Muscle layer of colon (tissue), 2 donors: ENCODE measurements at regions not wholly inside any gene's neighbourhood (a gene's known extent, or its start where the extent isn't known, plus 50 kb on each side); places are given as distances from the start of the nearest gene placed in this dataset.

Source experiments
- H3K27ac ChIP-seq: one replicate; pipeline ENCODE4 v1.7.0; 2013; ENCODE audit warnings: low read depth, mild to moderate bottlenecking, low read length, moderate library complexity
- H3K27me3 ChIP-seq, 2 donors: one replicate each; pipeline ENCODE4 v1.7.0; 2013; ENCODE audit warnings: low read length in 2 of 2, mild to moderate bottlenecking in 2 of 2; ENCODE audit not compliant: insufficient read depth in 2 of 2, control insufficient read depth in 1 of 2
- H3K36me3 ChIP-seq: one replicate; pipeline ENCODE4 v1.7.0; 2013; ENCODE audit warnings: mild to moderate bottlenecking, low read length; ENCODE audit not compliant: insufficient read depth
- H3K4me1 ChIP-seq: one replicate; pipeline ENCODE4 v1.7.0; 2013; ENCODE audit warnings: mild to moderate bottlenecking, low read length; ENCODE audit not compliant: insufficient read depth
- H3K4me3 ChIP-seq, 2 donors: one replicate each; pipeline ENCODE4 v1.7.0; 2013; ENCODE audit warnings: low read length in 2 of 2, low read depth in 1 of 2, mild to moderate bottlenecking in 1 of 2, moderate library complexity in 1 of 2
- H3K9ac ChIP-seq: one replicate; pipeline ENCODE4 v1.7.0; 2013; ENCODE audit warnings: low read length
- H3K9me3 ChIP-seq: one replicate; pipeline ENCODE4 v1.7.0; 2013; ENCODE audit warnings: mild to moderate bottlenecking, low read length
- donor health status: abdominal sarcoma.
- donor health status: Adenocarcinoma of cecum.

GRCh38 chr3:137264843-137265330, 307.1 kb downstream of the IL20RB start:
- H3K9ac ChIP-seq: no peak overlapping the region
- no peak overlapping the region for H3K27ac ChIP-seq

GRCh38 chr3:137282871-137283270, 325.1 kb downstream of the IL20RB start:
- Histone ChIP-seq H3K36me3 (no peaks in the 10 kb centered on the region), H3K9ac (no peak overlapping the region), H3K4me3 (no peak overlapping the region), H3K4me1 (no peaks in the 10 kb centered on the region), H3K27ac (no peak overlapping the region), H3K27me3 (no peaks in the 10 kb centered on the region), H3K9me3 (no peaks in the 10 kb centered on the region)

More at GRCh38 chr3:137264843-137265330, 307.1 kb downstream of the IL20RB start:
- no peaks in the 10 kb centered on the region for H3K27me3 ChIP-seq
- no peak overlapping the region for H3K4me3 ChIP-seq
- no peaks in the 10 kb centered on the region for H3K4me1 ChIP-seq
- H3K9me3 ChIP-seq: no peaks in the 10 kb centered on the region
- H3K36me3 ChIP-seq: no peaks in the 10 kb centered on the region

- no peaks in the 10 kb centered on the region for H3K9me3 ChIP-seq
- no peak overlapping the region for H3K4me3 ChIP-seq
- no peaks in the 10 kb centered on the region for H3K36me3 ChIP-seq
- no peak overlapping the region for H3K27ac ChIP-seq
- H3K27me3 ChIP-seq: no peaks in the 10 kb centered on the region
- no peaks in the 10 kb centered on the region for H3K4me1 ChIP-seq
- no peak overlapping the region for H3K9ac ChIP-seq
Observed at GRCh38 chr3:137285924-137286323, 328.1 kb downstream of the IL20RB start.

GRCh38 chr3:137293086-137293485, 335.3 kb downstream of the IL20RB start:
- Histone ChIP-seq H3K4me3 (no peak overlapping the region), H3K4me1 (no peaks in the 10 kb centered on the region), H3K27ac (no peak overlapping the region), H3K9me3 (no peaks in the 10 kb centered on the region), H3K36me3 (no peaks in the 10 kb centered on the region), H3K27me3 (no peaks in the 10 kb centered on the region), H3K9ac (no peak overlapping the region)

- Histone ChIP-seq H3K4me1 (no peaks in the 10 kb centered on the region), H3K4me3 (no peak overlapping the region), H3K27ac (no peak overlapping the region), H3K9me3 (no peaks in the 10 kb centered on the region), H3K9ac (no peak overlapping the region), H3K36me3 (no peaks in the 10 kb centered on the region), H3K27me3 (no peaks in the 10 kb centered on the region)
Observed at GRCh38 chr3:137294139-137294538, 336.4 kb downstream of the IL20RB start.

GRCh38 chr3:137294839-137295238, 337.1 kb downstream of the IL20RB start:
- Histone ChIP-seq H3K4me1 (no peaks in the 10 kb centered on the region), H3K4me3 (no peak overlapping the region), H3K27ac (no peak overlapping the region), H3K27me3 (no peaks in the 10 kb centered on the region), H3K9ac (no peak overlapping the region), H3K9me3 (no peaks in the 10 kb centered on the region), H3K36me3 (no peaks in the 10 kb centered on the region)

GRCh38 chr3:137295336-137295735, 337.6 kb downstream of the IL20RB start:
- no peak overlapping the region for H3K4me3 ChIP-seq
- H3K9ac ChIP-seq: no peak overlapping the region
- H3K9me3 ChIP-seq: no peaks in the 10 kb centered on the region
- no peaks in the 10 kb centered on the region for H3K36me3 ChIP-seq
- H3K27ac ChIP-seq: no peak overlapping the region
- no peaks in the 10 kb centered on the region for H3K4me1 ChIP-seq
- no peaks in the 10 kb centered on the region for H3K27me3 ChIP-seq

GRCh38 chr3:137296116-137296515, 338.3 kb downstream of the IL20RB start:
- Histone ChIP-seq H3K4me3 (no peak overlapping the region), H3K27ac (no peak overlapping the region), H3K36me3 (no peaks in the 10 kb centered on the region), H3K4me1 (no peaks in the 10 kb centered on the region), H3K9ac (no peak overlapping the region), H3K9me3 (no peaks in the 10 kb centered on the region), H3K27me3 (no peaks in the 10 kb centered on the region)

- Histone ChIP-seq H3K4me1 (no peaks in the 10 kb centered on the region), H3K27ac (no peak overlapping the region), H3K4me3 (no peak overlapping the region)
Observed at GRCh38 chr3:137297770-137298169, 340.0 kb downstream of the IL20RB start.

GRCh38 chr3:137300703-137301102, 342.9 kb downstream of the IL20RB start:
- no peak overlapping the region for H3K9ac ChIP-seq
- H3K27me3 ChIP-seq: no peaks in the 10 kb centered on the region
- H3K4me1 ChIP-seq: no peaks in the 10 kb centered on the region
- H3K36me3 ChIP-seq: no peaks in the 10 kb centered on the region
- H3K4me3 ChIP-seq: no peak overlapping the region
- no peak overlapping the region for H3K27ac ChIP-seq
- H3K9me3 ChIP-seq: no peaks in the 10 kb centered on the region

More at GRCh38 chr3:137297770-137298169, 340.0 kb downstream of the IL20RB start:
- no peaks in the 10 kb centered on the region for H3K27me3 ChIP-seq
- no peaks in the 10 kb centered on the region for H3K9me3 ChIP-seq
- H3K9ac ChIP-seq: no peak overlapping the region
- no peaks in the 10 kb centered on the region for H3K36me3 ChIP-seq

- Histone ChIP-seq H3K4me3 (no peak overlapping the region), H3K27ac (no peak overlapping the region), H3K27me3 (no peaks in the 10 kb centered on the region), H3K36me3 (no peaks in the 10 kb centered on the region), H3K9ac (no peak overlapping the region), H3K4me1 (no peaks in the 10 kb centered on the region), H3K9me3 (no peaks in the 10 kb centered on the region)
Observed at GRCh38 chr3:137304313-137305056, 346.7 kb downstream of the IL20RB start.

GRCh38 chr3:137324114-137324513, 366.3 kb downstream of the IL20RB start:
- Histone ChIP-seq H3K36me3 (no peaks in the 10 kb centered on the region), H3K27ac (no peak overlapping the region), H3K4me3 (no peak overlapping the region), H3K27me3 (no peaks in the 10 kb centered on the region), H3K4me1 (no peaks in the 10 kb centered on the region), H3K9ac (no peak overlapping the region), H3K9me3 (no peaks in the 10 kb centered on the region)
